ENCODE measurements at regions not wholly inside any gene's neighbourhood (a gene's known extent, or its start where the extent isn't known, plus 50 kb on each side); places are given as distances from the start of the nearest gene placed in this dataset.

- no peak for TF ChIP-seq CTCF (conservative IDR thresholded peaks at IDR 0.05; ENCODE audit: low read depth, low read length)
- DNase-seq (ENCODE audit: low read depth), result no peak
- no peak overlapping the region for H3K4me3 ChIP-seq (ENCODE audit: low read depth, low read length)
Observed at GRCh38 chr2:129056959-129057317, 738.3 kb upstream of the HS6ST1 start.

GRCh38 chr2:129058981-129059380 lies 740.3 kb upstream of the HS6ST1 start:
- no peak overlapping the region for H3K4me3 ChIP-seq (ENCODE audit: low read depth, low read length)
- DNase-seq (ENCODE audit: low read depth), result no peak
- TF ChIP-seq CTCF (conservative IDR thresholded peaks at IDR 0.05; ENCODE audit: low read depth, low read length), result no peak

- no peak for TF ChIP-seq CTCF (conservative IDR thresholded peaks at IDR 0.05; ENCODE audit: low read depth, low read length)
- no peak for DNase-seq (ENCODE audit: low read depth)
Observed at GRCh38 chr2:129059476-129059875, 740.8 kb upstream of the HS6ST1 start.

GRCh38 chr2:129061069-129061768 lies 742.6 kb upstream of the HS6ST1 start:
- DNase-seq (ENCODE audit: low read depth), result no peak
- H3K4me3 ChIP-seq (ENCODE audit: low read depth, low read length), result no peak overlapping the region
- TF ChIP-seq CTCF (conservative IDR thresholded peaks at IDR 0.05; ENCODE audit: low read depth, low read length), result no peak

More at GRCh38 chr2:129059476-129059875, 740.8 kb upstream of the HS6ST1 start:
- H3K4me3 ChIP-seq (ENCODE audit: low read depth, low read length), result no peak overlapping the region

GRCh38 chr2:129061769-129062121 lies 743.1 kb upstream of the HS6ST1 start:
- no peak for TF ChIP-seq CTCF (conservative IDR thresholded peaks at IDR 0.05; ENCODE audit: low read depth, low read length)
- no peak overlapping the region for H3K4me3 ChIP-seq (ENCODE audit: low read depth, low read length)
- DNase-seq (ENCODE audit: low read depth), result no peak

- no peak for DNase-seq (ENCODE audit: low read depth)
- no peak overlapping the region for H3K4me3 ChIP-seq (ENCODE audit: low read depth, low read length)
- no peak for TF ChIP-seq CTCF (conservative IDR thresholded peaks at IDR 0.05; ENCODE audit: low read depth, low read length)
Observed at GRCh38 chr2:129062146-129062912, 743.7 kb upstream of the HS6ST1 start.

- TF ChIP-seq CTCF (conservative IDR thresholded peaks at IDR 0.05; ENCODE audit: low read depth, low read length), result no peak
- DNase-seq (ENCODE audit: low read depth), result no peak
- H3K4me3 ChIP-seq (ENCODE audit: low read depth, low read length), result no peak overlapping the region
Observed at GRCh38 chr2:129067070-129067469, 748.4 kb upstream of the HS6ST1 start.
